ENCODE measurements at regions not wholly inside any gene's neighbourhood (a gene's known extent, or its start where the extent isn't known, plus 50 kb on each side); places are given as distances from the start of the nearest gene placed in this dataset.

DNA sequence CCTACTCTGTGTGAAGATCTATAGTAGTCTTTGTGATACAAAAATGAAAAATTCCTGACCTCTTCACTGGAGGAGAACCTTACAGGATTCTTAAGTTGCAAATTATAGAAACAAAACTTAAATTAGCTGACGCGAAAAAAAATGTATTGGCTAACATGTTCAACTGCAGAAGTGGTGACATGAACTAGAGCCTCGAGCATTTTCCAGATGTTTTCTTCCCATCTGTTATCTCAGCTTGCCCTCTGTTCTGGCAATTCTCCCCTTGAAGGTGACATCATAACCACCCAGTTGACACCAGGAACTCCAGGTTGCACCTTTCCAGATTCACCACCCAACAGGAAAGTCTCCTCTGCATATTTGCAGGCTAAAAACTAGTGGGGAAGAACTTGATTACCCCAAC is 222.4 kb downstream of the KDR start:
- Histone ChIP-seq H3K27me3 (no peaks in the 10 kb centered on the region), H3K27ac (no peak overlapping the region), H3K4me3 (no peak overlapping the region), H3K36me3 (no peaks in the 10 kb centered on the region), H3K9me3 (no peaks in the 10 kb centered on the region), H3K4me1 (peaks cover 5% of the 10 kb centered on the region)
- DNase-seq (ENCODE audit: low spot score in 2 of 2), result no peak
- 43% methylated on average over 3 of the region's 3 CpGs for WGBS
- TF ChIP-seq, protein P1, sequence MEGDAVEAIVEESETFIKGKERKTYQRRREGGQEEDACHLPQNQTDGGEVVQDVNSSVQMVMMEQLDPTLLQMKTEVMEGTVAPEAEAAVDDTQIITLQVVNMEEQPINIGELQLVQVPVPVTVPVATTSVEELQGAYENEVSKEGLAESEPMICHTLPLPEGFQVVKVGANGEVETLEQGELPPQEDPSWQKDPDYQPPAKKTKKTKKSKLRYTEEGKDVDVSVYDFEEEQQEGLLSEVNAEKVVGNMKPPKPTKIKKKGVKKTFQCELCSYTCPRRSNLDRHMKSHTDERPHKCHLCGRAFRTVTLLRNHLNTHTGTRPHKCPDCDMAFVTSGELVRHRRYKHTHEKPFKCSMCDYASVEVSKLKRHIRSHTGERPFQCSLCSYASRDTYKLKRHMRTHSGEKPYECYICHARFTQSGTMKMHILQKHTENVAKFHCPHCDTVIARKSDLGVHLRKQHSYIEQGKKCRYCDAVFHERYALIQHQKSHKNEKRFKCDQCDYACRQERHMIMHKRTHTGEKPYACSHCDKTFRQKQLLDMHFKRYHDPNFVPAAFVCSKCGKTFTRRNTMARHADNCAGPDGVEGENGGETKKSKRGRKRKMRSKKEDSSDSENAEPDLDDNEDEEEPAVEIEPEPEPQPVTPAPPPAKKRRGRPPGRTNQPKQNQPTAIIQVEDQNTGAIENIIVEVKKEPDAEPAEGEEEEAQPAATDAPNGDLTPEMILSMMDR (IDR thresholded peaks at IDR 0.05), result no peak
- no peak for TF ChIP-seq EP300 (IDR thresholded peaks at IDR 0.05)
- TF ChIP-seq POLR2A (IDR thresholded peaks at IDR 0.05), result no peak
- no peak for TF ChIP-seq POLR2AphosphoS5 (IDR thresholded peaks at IDR 0.05)

DNA sequence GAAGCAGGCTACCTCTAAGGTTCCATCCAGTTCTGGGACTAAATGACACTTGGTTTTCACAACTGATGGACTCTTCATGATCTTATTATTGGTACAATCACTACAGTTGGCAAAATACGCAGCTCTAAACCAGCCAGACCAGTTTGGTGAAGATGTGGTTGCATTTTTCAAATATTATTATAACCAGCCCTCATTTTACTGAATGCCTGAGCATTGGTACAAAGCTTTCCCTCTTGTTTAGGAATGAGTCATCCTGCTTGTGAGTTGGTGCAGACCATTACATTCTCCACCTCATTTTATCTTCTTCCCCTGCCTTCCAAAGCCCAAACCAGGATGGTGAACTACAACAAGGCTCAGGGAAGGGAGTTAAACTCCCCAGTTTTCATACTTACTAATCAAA is 223.1 kb downstream of the KDR start:
- TF ChIP-seq POLR2AphosphoS5 (IDR thresholded peaks at IDR 0.05) (no peak), POLR2A (IDR thresholded peaks at IDR 0.05) (no peak), EP300 (IDR thresholded peaks at IDR 0.05) (no peak)
- TF ChIP-seq, protein P1 (IDR thresholded peaks at IDR 0.05), result no peak
- Histone ChIP-seq H3K4me3 (no peak overlapping the region), H3K36me3 (no peaks in the 10 kb centered on the region), H3K27me3 (no peaks in the 10 kb centered on the region), H3K4me1 (peaks cover 5% of the 10 kb centered on the region), H3K9me3 (no peaks in the 10 kb centered on the region), H3K27ac (no peak overlapping the region)
- 61% methylated on average over 1 of the region's 1 CpG for WGBS
- DNase-seq (ENCODE audit: low spot score in 2 of 2), result no peak

DNA sequence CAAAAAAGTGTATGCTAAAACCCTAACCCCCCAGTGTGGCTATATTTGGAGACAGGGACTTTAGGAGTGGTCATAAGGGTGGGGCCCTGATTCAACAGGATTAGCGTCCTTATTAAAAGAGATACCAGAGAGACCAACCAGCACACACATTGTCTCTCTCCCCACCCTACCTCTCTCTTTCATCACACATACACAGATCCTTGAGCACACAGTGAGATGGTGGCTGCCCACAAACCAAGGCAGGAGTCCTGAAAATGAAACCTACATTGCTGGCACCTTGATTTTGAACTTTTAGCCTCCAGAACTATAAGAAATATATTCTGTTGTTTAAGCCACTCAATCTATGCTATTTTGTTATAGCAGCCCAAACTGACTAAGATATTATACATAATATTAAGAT is 224.2 kb downstream of the KDR start:
- WGBS, result 93% methylated on average over 1 of the region's 1 CpG
- TF ChIP-seq POLR2AphosphoS5 (IDR thresholded peaks at IDR 0.05), result no peak
- TF ChIP-seq, protein P1 (IDR thresholded peaks at IDR 0.05), result no peak
- no peak for TF ChIP-seq EP300 (IDR thresholded peaks at IDR 0.05)
- TF ChIP-seq POLR2A (IDR thresholded peaks at IDR 0.05), result no peak
- H3K4me1 ChIP-seq, result peaks cover 5% of the 10 kb centered on the region

DNA sequence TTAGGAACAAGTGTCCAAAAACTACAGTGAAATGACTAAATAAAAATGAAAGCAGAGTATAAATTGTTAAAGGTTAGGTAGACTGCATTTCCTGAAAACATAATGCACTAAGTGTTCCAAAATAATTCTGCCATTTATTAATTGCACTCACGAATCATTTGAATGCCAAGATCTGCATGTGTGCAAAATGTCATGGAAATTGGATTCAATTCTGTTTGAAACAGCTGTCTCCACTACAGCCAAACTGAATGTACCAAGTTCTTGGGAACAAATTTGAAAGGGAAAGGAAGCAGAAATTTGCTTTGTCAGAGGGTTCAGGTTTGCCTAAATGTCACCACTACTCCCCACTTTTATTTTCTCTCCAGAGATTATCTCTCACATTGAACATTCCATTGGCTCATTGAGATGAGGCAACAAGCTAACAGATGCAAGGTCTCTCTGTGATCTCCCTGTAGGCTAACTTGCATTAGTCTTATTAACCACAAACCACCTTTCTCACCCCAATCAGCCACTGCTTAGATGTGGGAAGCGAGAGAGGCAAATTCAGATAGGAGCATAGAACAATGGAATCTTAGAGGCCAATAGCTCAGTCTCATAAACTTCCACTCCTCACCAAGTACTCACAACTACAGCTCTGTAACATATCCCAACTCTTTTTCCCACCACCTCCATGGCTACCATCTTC is 226.6 kb downstream of the KDR start:
- Histone ChIP-seq H3K27ac (no peak overlapping the region), H3K27me3 (no peaks in the 10 kb centered on the region), H3K4me3 (no peak overlapping the region), H3K36me3 (no peaks in the 10 kb centered on the region), H3K9me3 (no peaks in the 10 kb centered on the region), H3K4me1 (peaks cover 5% of the 10 kb centered on the region)
- no peak for DNase-seq (ENCODE audit: low spot score in 2 of 2)
- 48% methylated on average over 2 of the region's 2 CpGs for WGBS
- no peak for TF ChIP-seq POLR2A (IDR thresholded peaks at IDR 0.05)
- TF ChIP-seq POLR2AphosphoS5 (IDR thresholded peaks at IDR 0.05), result no peak
- no peak for TF ChIP-seq EP300 (IDR thresholded peaks at IDR 0.05)

More for the DNA sequence above, 224.2 kb downstream of the KDR start:
- Histone ChIP-seq H3K27ac (no peak overlapping the region), H3K4me3 (no peak overlapping the region), H3K27me3 (no peaks in the 10 kb centered on the region), H3K36me3 (no peaks in the 10 kb centered on the region), H3K9me3 (no peaks in the 10 kb centered on the region)
- no peak for DNase-seq (ENCODE audit: low spot score in 2 of 2)

DNA sequence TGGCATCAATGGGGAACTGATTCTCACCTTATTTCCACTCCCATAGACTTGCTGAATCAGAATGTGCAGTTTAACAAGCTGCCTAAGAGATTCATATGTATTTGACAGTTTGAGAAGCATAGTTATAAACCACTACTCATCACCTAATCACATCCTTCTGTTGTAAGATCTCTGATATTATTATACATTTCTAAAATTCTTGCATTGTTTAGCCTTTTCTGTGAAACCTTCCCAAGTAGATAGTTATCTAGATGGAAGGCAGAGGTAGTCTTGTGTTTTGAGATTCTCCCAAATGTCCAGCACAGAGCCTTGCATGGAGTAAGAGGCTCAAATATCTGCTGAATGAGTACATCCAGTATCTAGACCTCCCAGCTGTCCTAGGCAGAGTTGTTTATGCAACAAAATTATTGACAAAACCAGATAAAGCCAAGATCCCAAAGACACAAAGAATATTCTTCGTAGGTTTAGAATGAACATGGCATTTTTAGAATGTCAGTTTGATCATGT is 227.3 kb downstream of the KDR start:
- no peak for TF ChIP-seq EP300 (IDR thresholded peaks at IDR 0.05)
- no peak for TF ChIP-seq POLR2A (IDR thresholded peaks at IDR 0.05)
- TF ChIP-seq, protein P1 (IDR thresholded peaks at IDR 0.05), result no peak
- TF ChIP-seq POLR2AphosphoS5 (IDR thresholded peaks at IDR 0.05), result no peak
- H3K4me3 ChIP-seq, result no peak overlapping the region
- 90% methylated on average over 1 of the region's 1 CpG for WGBS
- H3K27me3 ChIP-seq, result no peaks in the 10 kb centered on the region
- H3K4me1 ChIP-seq, result peaks cover 4% of the 10 kb centered on the region
- no peaks in the 10 kb centered on the region for H3K36me3 ChIP-seq
- no peak for DNase-seq (ENCODE audit: low spot score in 2 of 2)
- no peak overlapping the region for H3K27ac ChIP-seq
- H3K9me3 ChIP-seq, result no peaks in the 10 kb centered on the region

Measured in suprapubic skin (tissue), 4 donors.